ENCODE measurements at regions not wholly inside any gene's neighbourhood (a gene's known extent, or its start where the extent isn't known, plus 50 kb on each side); places are given as distances from the start of the nearest gene placed in this dataset.

GRCh38 chr10:78537018-78537417 lies 503.4 kb downstream of the RPS24 start:
- intact Hi-C loops (cut with DNase I): no loop called here
- DNase-seq (no peak), FAIRE-seq (no peak), ATAC-seq (no peak)
- 91 to 93% methylated on average over 5 of the region's 5 CpGs for WGBS, 2 donors
- H3K27ac ChIP-seq: no peak overlapping the region
- TF ChIP-seq, protein P1, sequence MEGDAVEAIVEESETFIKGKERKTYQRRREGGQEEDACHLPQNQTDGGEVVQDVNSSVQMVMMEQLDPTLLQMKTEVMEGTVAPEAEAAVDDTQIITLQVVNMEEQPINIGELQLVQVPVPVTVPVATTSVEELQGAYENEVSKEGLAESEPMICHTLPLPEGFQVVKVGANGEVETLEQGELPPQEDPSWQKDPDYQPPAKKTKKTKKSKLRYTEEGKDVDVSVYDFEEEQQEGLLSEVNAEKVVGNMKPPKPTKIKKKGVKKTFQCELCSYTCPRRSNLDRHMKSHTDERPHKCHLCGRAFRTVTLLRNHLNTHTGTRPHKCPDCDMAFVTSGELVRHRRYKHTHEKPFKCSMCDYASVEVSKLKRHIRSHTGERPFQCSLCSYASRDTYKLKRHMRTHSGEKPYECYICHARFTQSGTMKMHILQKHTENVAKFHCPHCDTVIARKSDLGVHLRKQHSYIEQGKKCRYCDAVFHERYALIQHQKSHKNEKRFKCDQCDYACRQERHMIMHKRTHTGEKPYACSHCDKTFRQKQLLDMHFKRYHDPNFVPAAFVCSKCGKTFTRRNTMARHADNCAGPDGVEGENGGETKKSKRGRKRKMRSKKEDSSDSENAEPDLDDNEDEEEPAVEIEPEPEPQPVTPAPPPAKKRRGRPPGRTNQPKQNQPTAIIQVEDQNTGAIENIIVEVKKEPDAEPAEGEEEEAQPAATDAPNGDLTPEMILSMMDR (IDR thresholded peaks at IDR 0.05): no peak
- no peaks in the 10 kb centered on the region for H3K4me1 ChIP-seq
- H3K36me3 ChIP-seq: no peaks in the 10 kb centered on the region
- H3K4me3 ChIP-seq: no peak overlapping the region
- H3K27me3 ChIP-seq: no peaks in the 10 kb centered on the region
- H3K9me3 ChIP-seq: no peaks in the 10 kb centered on the region

DNA sequence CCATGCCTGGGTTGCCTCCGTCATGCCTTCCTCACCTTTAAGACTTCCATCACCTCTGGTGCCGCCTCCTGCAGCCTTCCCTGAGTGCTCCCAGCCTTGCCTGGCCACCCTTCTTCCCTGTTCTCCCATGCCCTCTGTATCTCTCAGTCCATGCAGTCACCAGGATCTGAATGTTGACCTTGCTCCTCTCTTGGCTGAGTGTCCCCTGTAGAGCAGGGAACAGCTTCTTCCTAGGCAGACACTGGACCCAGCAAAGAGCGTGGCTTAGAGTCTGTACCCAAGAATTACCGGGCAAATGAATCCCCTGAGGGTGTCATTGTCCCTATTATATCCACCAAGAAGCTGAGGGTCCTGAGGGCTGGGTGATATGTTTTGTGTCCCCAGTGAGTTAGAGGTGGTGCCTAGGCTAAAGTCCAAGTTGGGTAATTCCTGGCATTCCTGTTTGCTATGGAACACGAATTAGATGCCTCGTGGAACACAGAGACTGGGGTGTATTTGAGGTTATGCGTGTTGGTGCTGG lies 505.6 kb downstream of the RPS24 start:
- no peak overlapping the region for H3K4me3 ChIP-seq
- no peak for ATAC-seq
- H3K4me1 ChIP-seq: no peaks in the 10 kb centered on the region
- H3K27me3 ChIP-seq: no peaks in the 10 kb centered on the region
- H3K27ac ChIP-seq: no peak overlapping the region
- H3K9me3 ChIP-seq: no peaks in the 10 kb centered on the region
- no peak for DNase-seq
- intact Hi-C loops (cut with DNase I): no loop called here
- WGBS, 2 donors: 73 to 76% methylated on average over 7 of the region's 7 CpGs
- TF ChIP-seq, protein P1 (IDR thresholded peaks at IDR 0.05): no peak
- no peaks in the 10 kb centered on the region for H3K36me3 ChIP-seq
- no peak for FAIRE-seq

DNA sequence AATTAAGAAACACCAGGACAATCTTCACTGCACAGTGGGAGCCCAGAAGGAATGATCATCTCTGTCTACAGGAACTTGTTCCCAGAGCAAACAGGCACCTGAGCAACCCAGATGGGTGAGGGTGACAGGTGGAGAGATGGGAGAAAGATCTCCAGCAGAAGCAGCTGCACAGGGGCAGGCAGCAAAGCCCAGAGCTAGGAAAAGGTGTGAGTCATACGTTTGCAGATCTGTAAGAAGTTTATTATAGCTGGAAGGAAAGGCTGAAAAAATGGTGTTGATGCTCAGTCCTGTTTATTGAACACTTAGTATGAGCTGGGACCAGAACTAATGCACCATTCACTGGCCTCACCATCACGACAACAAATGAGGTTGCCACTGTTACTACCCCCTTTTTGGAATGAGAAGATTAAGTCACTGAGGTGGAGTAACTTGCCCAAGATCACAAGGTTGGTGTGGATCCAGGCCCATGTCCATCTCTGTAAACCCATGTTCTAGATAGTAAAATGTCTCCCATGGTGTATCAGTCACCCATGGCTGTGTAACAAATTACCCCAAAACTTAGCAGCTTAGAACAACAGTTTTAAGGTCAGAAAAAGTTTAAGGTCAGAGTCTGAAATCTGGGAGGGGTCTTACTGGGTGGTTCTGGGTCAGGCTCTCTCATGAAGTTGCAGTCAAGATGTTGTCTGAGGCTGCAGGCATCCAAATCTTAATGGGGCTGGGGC lies 506.9 kb downstream of the RPS24 start:
- Histone ChIP-seq H3K27me3 (no peaks in the 10 kb centered on the region), H3K36me3 (no peaks in the 10 kb centered on the region), H3K4me1 (no peaks in the 10 kb centered on the region), H3K4me3 (no peak overlapping the region), H3K27ac (no peak overlapping the region), H3K9me3 (no peaks in the 10 kb centered on the region)
- WGBS, 2 donors: 84 to 85% methylated on average over 2 of the region's 2 CpGs
- TF ChIP-seq, protein P1 (IDR thresholded peaks at IDR 0.05): no peak
- FAIRE-seq (no peak), ATAC-seq (no peak), DNase-seq (no peak)
- intact Hi-C loops (cut with DNase I): no loop called here

- H3K27me3 ChIP-seq: no peaks in the 10 kb centered on the region
- FAIRE-seq (no peak), DNase-seq (no peak), ATAC-seq (no peak)
- no peaks in the 10 kb centered on the region for H3K9me3 ChIP-seq
- 58 to 63% methylated on average over 4 of the region's 4 CpGs for WGBS, 2 donors
- intact Hi-C loops (cut with DNase I): no loop called here
- TF ChIP-seq, protein P1 (IDR thresholded peaks at IDR 0.05): no peak
- H3K4me1 ChIP-seq: no peaks in the 10 kb centered on the region
- no peak overlapping the region for H3K27ac ChIP-seq
- no peak overlapping the region for H3K4me3 ChIP-seq
- H3K36me3 ChIP-seq: no peaks in the 10 kb centered on the region
Measured at GRCh38 chr10:78541481-78542140, 507.9 kb downstream of the RPS24 start.

DNA sequence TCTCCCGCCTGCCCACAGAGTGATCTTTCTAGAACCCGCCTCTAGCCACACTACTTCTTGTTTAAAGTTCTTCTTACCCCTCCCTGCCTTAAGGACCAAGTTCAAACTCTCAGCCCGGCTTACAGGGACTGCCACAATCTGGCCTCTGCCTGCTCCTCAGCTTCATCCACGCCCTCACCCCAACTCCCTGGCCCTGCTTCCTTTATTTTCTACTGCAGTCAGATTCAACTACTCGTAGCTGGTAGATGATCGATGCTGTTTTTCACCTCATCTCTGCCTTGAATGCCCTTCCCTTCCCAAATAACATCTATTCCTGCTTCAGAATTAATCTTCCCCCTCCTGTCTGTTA lies 508.5 kb downstream of the RPS24 start:
- Histone ChIP-seq H3K36me3 (no peaks in the 10 kb centered on the region), H3K27ac (no peak overlapping the region), H3K27me3 (no peaks in the 10 kb centered on the region), H3K4me3 (no peak overlapping the region), H3K9me3 (no peaks in the 10 kb centered on the region), H3K4me1 (no peaks in the 10 kb centered on the region)
- ATAC-seq (no peak), DNase-seq (no peak), FAIRE-seq (no peak)
- 89 to 95% methylated on average over 6 of the region's 6 CpGs for WGBS, 2 donors
- TF ChIP-seq, protein P1 (IDR thresholded peaks at IDR 0.05): no peak
- intact Hi-C loops (cut with DNase I): no loop called here

All from pancreas (tissue), 10 donors.